GM19328 (cell line): ENCODE measurements at regions not wholly inside any gene's neighbourhood (a gene's known extent, or its start where the extent isn't known, plus 50 kb on each side); places are given as distances from the start of the nearest gene placed in this dataset.

ENCODE experiments used
- ATAC-seq: cut with Tn5 transposase; IDR thresholded peaks from one replicate; pipeline ENCODE4 v1.9.1; 2021; ENCODE audit warnings: mild to moderate bottlenecking, moderate library complexity; ENCODE audit not compliant: unreplicated experiment

DNA sequence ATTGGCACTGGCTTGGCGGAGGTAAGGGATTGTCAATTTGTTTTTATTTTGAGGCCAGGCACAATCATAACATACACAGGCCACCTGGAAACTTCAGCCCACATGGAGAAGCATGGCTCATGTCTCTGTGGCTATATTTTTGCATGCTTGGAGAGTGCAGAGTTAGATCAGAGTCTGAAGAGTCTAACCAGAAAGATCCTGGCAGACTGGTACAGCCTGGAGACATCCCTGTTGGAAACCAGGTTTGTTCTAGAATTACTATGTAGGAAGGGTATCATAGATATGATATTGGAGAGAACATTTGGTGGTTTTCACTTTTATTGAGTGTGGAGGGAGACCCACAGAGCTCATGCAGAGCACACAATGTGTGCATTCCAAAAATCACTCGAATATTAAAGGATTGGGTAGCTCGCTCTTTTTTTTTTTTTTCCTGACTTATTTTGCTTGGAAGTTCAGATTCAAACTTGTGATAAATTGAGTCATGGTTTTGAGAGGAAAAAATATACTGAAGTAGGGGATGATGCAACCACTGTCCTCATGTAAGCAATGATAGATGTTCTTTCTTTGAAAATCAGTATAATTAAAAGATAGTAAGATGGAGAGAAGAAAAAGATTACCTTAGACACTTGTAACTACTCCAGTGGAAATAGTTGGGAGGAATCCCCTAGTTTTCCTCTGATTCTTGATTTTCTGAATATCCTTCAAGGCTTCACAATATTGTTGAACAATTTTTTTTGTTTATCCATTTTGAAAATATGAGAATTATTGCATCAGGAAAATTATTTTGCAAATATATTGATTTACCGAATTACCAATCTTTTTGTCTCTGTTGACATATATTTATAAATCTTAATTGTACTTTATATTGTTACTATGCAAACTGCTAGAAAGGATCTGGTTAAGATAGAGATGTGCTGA, 185.7 kb upstream of the ZEB2 start:
- no peak for ATAC-seq

- no peak for ATAC-seq
Measured at GRCh38 chr2:144704709-144705095, 184.8 kb upstream of the ZEB2 start.

- ATAC-seq = no peak
Measured at GRCh38 chr2:144703852-144704708, 184.2 kb upstream of the ZEB2 start.

DNA sequence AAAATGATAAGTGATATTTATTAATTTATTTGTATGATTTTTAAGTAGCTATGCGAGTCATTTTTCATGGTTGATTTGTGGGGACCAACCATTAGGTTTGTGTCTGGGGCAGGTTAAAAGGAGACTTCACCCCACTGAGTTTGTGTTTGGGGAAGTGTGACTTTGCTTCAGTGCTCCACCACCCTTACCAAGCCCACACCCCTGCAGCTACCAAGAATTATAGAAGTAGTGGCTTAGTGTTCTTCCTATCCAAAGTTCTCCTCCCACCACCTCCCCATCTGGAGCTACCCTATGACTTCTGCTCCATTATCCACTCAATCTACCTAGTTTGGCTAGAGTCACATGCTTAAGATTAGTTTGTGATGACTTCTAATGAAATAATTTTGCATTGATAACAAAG, 182.1 kb upstream of the ZEB2 start:
- no peak for ATAC-seq

GRCh38 chr2:144701259-144701658, 181.3 kb upstream of the ZEB2 start:
- ATAC-seq = no peak

DNA sequence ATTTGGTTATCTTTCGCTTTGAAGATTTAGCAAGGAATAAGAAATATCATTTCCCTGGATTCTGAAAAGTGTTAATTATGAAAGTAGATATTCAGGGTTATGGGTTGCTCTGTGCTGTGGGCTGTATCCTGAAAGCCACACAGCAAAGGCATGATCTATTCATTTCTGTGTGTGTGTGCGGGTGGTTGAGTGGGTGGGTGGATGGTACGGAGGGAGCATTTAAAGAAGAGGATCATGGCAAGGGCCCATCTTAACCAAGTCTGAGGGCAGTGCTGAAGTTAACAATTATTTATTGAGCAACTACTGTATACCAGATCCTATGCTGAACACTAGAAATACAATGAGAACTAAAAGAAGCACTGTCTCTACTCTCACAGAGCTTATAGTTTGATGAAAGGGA, 178.2 kb upstream of the ZEB2 start:
- ATAC-seq = no peak

- ATAC-seq = no peak
Measured at GRCh38 chr2:144695657-144696056, 175.7 kb upstream of the ZEB2 start.

GRCh38 chr2:144694456-144694855, 174.5 kb upstream of the ZEB2 start:
- no peak for ATAC-seq

- no peak for ATAC-seq
Measured at GRCh38 chr2:144693179-144693578, 173.3 kb upstream of the ZEB2 start.

DNA sequence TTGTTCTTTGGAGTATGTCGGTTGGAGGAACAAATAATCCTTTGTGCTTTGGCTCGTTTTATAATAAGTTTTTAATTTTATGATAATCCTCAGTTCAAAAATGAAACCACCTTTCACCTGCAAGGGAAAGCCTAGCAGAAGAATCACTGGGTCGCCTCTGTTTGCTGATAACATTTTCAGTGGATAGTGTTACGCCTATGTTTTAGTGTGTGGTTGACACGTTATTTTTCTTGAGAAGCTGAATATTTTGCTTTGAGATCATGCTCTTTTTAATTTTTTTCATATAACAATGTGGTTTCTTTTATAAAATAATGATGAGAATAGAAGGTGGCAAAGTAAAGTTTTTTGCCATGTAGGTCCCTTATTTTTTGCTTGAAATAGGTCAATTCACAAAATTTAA, 172.7 kb upstream of the ZEB2 start:
- no peak for ATAC-seq

DNA sequence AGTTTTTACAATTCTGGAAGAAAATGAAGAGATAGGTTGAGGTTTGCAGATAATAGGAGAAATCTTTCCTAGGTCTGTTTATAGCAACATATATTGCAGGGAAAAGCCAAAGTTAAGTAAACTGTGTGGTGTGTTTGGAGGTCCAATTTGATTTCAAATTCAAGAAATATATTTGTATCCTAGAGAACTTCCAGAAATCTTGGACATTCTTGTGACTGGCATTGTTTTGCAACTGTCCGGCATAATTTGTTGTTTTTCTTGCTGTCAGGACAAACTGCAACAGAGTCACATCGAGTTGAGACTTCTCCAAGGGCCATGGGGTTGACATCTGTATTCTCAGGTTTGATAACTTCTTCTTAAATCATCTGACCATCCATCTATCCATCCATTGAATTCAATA, 170.9 kb upstream of the ZEB2 start:
- no peak for ATAC-seq

DNA sequence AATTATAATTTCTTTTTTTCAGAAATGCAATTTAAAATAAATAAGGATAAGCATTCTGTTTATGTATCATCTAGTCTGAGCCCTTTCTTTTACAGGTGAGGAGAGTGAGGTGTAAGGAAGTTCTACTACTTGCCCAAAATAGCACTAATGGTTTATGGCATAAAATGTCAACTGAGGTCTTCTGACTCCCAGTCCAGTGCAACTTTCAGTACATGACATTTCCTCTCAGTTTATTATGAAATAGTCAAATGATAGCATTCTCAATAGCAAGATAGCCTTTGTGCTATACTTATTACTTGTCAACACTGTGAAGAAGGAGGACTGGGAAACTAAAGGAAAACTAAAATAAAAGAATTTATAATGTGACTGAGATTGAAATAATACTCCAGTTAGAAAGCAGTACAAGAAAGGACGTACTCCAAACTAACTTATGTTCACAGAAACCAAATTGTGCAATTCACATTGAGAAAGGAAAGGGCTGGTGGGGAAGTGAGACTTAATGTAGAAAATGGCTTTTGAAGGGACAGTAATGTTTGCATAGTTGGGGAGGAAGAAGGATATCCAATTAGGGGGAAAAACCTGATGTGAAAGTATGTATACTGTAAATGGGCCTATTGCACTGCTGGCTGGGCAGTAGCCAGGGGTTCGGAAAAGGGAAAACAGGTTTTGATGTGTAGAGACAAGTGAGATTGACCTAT, 166.7 kb upstream of the ZEB2 start:
- ATAC-seq = no peak

DNA sequence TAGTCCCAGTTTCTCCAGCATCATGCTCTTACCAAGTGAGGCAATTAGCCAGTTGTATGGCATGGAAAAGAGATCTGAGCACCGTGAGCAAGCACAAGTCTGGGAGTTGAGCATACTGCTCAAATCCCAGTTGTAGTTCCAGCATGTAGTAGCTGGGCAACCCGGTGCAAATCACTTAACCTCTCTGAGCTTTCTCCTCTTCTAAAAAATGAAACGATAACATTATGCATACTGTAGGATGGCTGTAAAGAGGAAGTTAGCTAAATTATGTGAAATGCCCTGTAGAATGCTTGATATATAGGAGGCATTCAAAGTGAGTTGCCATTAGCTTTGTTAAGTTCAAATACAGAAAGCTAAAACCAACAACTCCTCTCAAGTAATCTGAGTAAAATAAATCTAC, 164.0 kb upstream of the ZEB2 start:
- no peak for ATAC-seq

DNA sequence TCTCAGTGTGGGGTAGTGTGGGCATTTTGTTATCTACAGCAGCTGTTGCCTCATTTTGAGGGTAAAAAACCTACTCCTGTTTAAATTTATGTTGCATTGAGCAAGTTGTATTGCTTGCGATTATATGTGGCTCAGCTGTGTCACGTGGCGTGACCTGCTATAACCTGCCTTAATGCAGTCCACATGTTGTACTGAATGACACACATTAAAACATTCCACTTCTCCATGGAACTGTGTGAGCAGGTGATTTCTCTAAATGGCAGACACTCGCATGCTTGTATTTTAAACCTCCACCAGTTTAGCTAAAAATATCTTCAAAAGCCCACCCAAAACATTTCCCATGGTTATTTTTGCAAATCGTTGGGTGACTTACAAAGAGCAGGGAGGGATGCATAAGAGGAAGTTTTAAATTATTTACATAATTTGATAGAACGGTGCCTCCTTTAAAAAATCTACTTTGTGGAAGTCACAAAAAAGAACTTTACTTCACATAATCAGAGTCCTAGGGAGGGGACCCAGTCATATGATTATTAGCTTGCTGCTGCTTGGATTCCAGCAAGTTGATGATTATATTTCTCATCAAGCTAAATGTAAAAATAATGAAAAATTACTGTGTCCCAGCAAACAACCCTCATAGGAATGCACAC, 163.3 kb upstream of the ZEB2 start:
- ATAC-seq = no peak

GRCh38 chr2:144682248-144682647, 162.3 kb upstream of the ZEB2 start:
- ATAC-seq = no peak

- no peak for ATAC-seq
Measured at GRCh38 chr2:144681389-144681788, 161.5 kb upstream of the ZEB2 start.

GRCh38 chr2:144679942-144680341, 160.0 kb upstream of the ZEB2 start:
- ATAC-seq = no peak

DNA sequence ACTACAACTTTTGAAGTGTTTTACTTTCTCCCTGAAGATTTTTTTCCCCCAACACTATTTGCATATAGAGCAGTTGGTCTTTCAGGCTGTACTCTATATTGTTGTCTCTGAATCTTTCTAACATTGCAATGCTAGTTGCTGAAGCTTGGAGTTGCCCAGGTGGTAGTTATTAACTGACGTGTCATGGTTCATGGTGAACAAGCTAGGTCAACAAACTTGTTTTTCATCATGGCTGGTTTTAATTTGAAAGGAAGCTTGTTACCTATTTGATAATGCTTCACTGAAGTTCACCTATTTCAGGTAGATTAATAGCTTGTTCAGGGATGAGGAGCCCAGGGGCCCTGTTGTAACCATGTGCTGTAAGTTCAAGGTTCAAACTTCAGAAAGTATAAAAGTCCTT, 158.8 kb upstream of the ZEB2 start:
- ATAC-seq = no peak

GRCh38 chr2:144675731-144676130, 155.8 kb upstream of the ZEB2 start:
- no peak for ATAC-seq

- ATAC-seq = no peak
Measured at GRCh38 chr2:144675331-144675730, 155.4 kb upstream of the ZEB2 start.

DNA sequence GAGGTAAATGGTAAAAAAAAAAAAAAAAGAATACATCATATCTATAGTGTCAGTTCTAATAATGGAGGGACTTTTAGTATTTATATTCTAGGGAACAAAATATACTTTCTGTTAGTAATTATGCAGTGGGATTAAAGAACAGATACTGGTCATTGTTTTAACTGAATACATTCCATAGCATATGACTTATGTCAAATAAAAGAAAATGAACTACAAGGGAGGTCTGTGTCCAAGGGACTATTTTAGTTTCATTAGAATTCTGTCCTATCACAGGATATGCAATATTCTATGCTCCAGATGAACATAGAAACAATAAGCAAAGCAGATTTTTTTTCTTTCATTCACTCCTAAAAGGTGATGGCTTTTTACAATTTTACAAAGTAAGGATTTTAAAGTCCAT, 154.2 kb upstream of the ZEB2 start:
- ATAC-seq = no peak
